DMS 273 (cell line): ENCODE measurements at regions not wholly inside any gene's neighbourhood (a gene's known extent, or its start where the extent isn't known, plus 50 kb on each side); places are given as distances from the start of the nearest gene placed in this dataset.
"Not testable (repeated sequence)": the region's sequence is repeated elsewhere in the genome, so short reads cannot be mapped to it uniquely, and the experiment has no call there.

Source experiments
- DNase-seq: peaks from one replicate; lab custom pipeline; 2025; ENCODE audit not compliant: unreplicated experiment; lab: John Stamatoyannopoulos, UW

- peak; percentile 91 for DNase-seq
Measured at GRCh38 chr12:127165567-127166392, 1101.2 kb upstream of the TMEM132C start.

- DNase-seq = no peak
Measured at GRCh38 chr12:127169321-127170181, 1097.4 kb upstream of the TMEM132C start.

DNA sequence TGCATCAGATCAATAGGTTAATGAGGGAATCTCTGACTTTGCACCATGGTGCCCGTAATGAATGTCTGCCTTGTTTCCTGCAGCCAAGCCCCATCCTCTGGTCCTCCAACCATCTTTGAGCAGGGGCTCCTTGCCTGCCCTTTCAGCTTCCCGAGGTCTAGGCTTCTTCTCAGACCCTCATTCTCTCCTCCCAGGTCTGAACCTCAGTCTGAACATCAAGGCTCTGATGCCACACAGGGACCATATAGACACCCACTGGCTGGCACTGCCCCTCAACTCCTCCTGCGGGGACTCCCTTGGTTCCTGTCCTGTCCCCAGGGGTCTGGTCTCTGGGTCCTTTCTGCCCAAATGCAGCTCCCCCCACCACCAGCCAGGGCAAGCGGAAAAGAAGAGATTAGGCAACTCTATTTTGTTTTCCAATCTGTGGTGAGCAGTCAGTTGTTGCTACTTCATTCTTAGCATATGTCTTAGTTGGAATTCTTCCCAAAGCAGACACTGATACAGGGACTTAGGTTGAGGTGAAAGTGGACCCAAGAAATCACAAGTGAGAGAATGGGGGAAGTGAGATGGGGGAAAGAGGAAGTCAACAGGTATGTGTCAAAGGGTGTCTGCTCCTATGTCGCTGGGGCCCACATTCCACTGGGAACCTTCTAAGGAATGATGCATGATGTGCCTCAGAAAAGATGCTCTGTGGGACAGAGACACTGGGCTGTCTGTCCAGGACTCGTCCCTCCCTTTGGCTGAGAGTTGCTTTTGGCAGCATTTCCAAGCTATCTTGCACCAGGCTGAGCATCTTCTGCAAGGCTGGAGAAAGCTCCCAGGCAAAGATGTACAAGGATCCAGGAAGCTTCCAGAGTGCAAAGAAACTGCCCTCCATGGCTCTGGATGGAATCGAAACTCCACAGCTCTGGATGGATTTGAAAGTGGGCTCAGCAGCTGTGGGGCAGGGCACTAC, 1096.5 kb upstream of the TMEM132C start:
- no peak for DNase-seq

DNA sequence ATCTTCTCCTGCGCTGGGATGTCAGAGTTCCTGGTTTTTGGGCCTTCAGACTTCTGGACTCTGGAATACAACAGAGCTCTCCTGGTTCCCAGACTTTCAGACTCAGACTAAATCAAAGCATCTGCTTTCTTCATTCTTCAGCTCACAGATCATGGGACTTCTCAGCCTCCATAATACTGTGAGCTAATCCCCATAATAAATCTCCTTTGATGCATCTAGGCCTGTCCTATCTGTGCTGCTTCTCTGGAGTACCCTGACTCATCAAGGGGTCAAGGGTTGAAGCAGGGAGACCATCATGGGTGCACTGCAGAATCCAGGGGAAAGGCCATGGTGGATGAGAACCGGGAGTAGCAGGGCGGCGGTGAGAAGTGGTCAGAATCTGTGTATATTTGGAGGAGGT, 1094.1 kb upstream of the TMEM132C start:
- DNase-seq = no peak

DNA sequence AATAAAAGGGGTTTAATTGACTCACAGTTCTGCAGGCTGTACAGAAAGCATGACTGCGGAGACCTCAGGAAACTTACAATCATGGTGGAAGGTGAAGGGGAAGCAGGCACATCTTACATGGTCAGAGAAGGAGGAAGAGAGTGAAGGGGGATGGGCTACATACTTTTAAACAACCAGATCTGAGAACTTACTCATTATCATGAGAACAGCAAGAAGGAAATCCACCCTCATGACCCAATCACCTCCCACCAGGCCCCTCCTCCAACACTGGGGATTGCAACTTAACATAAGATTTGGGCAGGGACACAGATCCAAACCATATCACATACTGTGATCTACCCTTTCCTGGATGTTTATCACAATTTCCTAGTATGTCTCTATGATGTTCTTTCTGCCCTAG, 1093.0 kb upstream of the TMEM132C start:
- not testable (repeated sequence) for DNase-seq

- DNase-seq = no peak
Measured at GRCh38 chr12:127174881-127175280, 1092.1 kb upstream of the TMEM132C start.

- no peak for DNase-seq
Measured at GRCh38 chr12:127175361-127175760, 1091.6 kb upstream of the TMEM132C start.

DNA sequence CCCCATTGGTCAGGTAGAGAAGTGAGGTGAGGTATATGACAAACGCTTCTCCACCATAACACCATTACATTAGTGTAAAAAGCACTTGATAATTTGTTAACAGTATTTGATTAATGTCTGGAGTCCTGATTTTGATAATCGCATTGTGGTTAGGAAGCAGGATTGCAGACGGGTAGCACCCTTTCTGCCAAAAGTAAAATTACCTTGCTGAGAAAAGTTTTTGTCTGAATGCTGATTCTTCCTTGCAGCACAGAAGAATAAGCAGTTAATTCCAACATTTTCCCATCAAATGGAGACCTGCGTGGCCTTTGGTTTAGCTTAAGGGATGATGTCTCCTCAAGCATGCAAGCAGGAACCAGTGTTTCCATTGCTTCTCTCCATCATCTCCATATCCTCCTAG, 1090.2 kb upstream of the TMEM132C start:
- DNase-seq = no peak

- no peak for DNase-seq
Measured at GRCh38 chr12:127178052-127178451, 1088.9 kb upstream of the TMEM132C start.

DNA sequence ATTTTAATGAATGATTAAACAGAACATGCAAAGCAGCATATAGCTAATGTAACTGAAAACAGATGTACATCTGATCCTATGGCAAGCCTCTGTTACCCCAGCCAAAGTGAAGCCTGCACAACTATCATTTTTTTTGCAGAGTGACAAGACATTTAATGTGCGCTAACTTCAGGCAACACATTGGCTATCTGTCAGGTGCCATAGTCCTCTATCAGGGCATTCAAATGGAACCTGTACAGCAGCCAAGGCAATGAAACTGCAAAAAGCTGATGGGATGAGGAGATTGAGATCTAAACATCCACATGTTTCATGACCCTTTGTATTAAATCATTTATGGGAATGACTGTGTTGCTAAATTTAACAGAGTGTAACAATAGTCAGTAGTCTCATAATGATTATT, 1088.5 kb upstream of the TMEM132C start:
- no peak for DNase-seq

GRCh38 chr12:127179176-127179575, 1087.8 kb upstream of the TMEM132C start:
- DNase-seq = no peak

DNA sequence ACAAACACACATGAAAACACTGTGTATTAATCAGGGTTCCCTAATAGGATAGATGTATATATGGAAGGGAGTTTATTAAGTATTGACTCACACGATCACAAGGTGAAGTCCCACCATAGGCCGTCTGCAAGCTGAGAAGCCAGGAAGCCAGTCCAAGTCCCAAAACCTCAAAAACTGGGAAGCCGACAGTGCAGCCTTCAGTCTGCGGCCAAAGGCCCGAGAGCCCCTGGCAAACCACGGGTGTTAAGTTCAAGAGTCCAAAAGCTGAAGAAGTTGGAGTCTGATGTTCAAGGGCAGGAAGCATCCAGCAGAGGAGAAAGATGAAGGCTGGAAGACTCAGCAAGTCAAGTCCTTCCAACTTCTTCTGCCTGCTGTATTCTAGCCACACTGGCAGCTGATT, 1085.0 kb upstream of the TMEM132C start:
- DNase-seq = no peak

DNA sequence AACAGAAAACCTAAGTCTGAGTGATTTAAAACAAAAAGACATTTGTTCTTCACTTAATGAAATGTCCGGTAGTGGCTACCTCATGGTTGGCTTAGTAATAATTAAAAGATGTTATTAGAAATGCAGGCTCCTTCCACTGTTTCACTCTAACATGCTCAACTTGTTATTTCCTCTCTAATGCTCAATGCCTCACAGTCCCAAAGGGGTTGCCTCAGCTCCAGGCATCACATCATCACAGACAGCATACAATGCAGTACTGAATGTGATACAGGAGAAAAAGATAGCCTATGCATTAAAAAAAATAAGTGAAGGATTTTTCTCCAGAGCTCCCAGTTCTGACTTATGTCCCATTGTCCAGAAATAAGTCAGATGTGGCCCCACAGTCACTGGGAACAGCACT, 1077.0 kb upstream of the TMEM132C start:
- DNase-seq = no peak

DNA sequence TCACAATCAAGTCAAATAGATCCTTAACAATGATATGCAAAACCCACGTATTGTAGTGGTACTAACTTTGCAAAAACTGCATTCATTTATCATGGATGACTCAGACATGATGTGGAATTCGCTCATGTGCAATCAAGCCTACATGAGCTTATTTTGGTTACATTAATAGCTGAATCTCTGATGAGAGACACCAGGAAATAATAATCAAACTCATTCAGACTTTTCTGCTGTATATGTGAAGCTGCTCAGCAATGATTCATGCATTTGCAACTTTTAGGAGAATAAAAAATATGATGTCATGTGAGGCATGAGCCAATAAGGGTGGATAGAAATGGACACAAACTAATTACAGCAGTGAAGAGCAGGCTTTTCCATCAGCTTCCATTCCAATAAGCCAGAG, 1075.8 kb upstream of the TMEM132C start:
- DNase-seq = no peak

DNA sequence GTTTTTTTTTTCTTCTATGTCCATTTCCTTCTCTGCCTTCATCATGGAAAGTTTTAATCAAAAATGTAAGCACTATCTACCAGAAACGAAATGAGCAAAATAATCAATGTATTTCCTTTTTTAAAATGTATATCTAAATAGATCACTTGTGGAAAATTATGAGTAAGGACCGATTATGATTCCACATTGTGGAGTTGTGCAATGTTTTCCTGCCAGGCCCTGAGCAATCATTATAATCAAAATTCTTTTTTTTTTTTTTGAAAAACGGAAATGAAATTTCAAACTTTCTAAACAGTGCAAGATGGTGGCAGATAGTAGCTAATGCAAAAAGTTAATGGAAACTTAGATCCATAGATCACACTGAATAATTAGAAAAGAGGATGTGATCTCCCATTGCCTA, 1074.6 kb upstream of the TMEM132C start:
- DNase-seq = no peak

DNA sequence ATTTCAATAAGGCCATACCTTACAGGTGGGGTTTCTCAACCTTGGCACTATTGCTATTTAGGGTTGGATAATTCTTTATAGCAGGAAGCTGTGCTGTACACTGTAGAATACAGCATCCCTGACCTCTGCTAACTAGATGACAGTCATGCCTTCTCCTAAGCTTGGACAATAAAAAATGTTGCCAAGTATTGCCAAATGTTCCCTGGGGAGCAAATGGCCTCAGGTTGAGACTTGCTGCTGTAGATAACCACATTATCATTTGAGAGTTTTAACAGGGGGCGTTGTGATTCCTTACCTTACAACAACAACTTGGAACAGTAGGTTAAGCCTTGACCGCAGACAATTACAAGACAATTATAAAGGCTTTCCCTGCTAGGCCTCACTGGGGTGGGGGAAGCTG, 1073.6 kb upstream of the TMEM132C start:
- DNase-seq = no peak

- DNase-seq = no peak
Measured at GRCh38 chr12:127194176-127194575, 1072.8 kb upstream of the TMEM132C start.

GRCh38 chr12:127205781-127206555, 1061.0 kb upstream of the TMEM132C start:
- DNase-seq = no peak

GRCh38 chr12:127209318-127209717, 1057.7 kb upstream of the TMEM132C start:
- DNase-seq = no peak

- DNase-seq = no peak
Measured at GRCh38 chr12:127214186-127214585, 1052.8 kb upstream of the TMEM132C start.
